IMR-90 (cell line): ENCODE measurements at regions not wholly inside any gene's neighbourhood (a gene's known extent, or its start where the extent isn't known, plus 50 kb on each side); places are given as distances from the start of the nearest gene placed in this dataset.

Experiments
- ATAC-seq: fragments of 200-7000 bp; cut with Tn5 transposase; 2 replicates; pipeline ENCODE4 v1.9.1; 2020; ENCODE audit warnings: low read depth, mild to moderate bottlenecking, moderate library complexity
- BruUV-seq: library from RNA; stranded (reverse); fragments of 400-500 nt; replicated peaks from 2 replicates; lab custom pipeline; 2021; lab: Mats Ljungman, UMichigan
- CTCF ChIA-PET: fragments of 300-600 bp; formaldehyde crosslinking; extraction: SDS; loops from one replicate; lab custom pipeline; 2021; ENCODE audit warnings: antibody characterized with exemption; lab: Yijun Ruan, JAX
- POLR2A ChIA-PET: fragments of 300-600 bp; sonication (Branson Sonifier 250); formaldehyde crosslinking; loops from one replicate; lab custom pipeline; 2022; ENCODE audit warnings: antibody characterized with exemption; ENCODE audit not compliant: unreplicated experiment; lab: Charles Lee
- DNase-seq: peaks from one replicate; pipeline ENCODE4 v3.0.0; 2013
- H2AFZ ChIP-seq: replicated peaks from 2 replicates; pipeline ENCODE3; 2013; ENCODE audit warnings: low read length, mild to moderate bottlenecking; ENCODE audit not compliant: poor library complexity
- H2AK5ac ChIP-seq: 2 replicates; pipeline ENCODE4 v1.6.1; 2013; ENCODE audit warnings: low read depth, low read length, inconsistent platforms
- H2AK9ac ChIP-seq: replicated peaks from 2 replicates; pipeline ENCODE3; 2013; ENCODE audit warnings: mild to moderate bottlenecking, low read depth, low read length, moderate library complexity; ENCODE audit not compliant: poor library complexity
- H2BK120ac ChIP-seq: 2 replicates; pipeline ENCODE4 v1.6.1; 2013; ENCODE audit warnings: low read depth, low read length, inconsistent platforms
- H2BK15ac ChIP-seq: 3 replicates; pipeline ENCODE4 v1.6.1; 2013; ENCODE audit warnings: low read depth, low read length, inconsistent platforms
- H2BK20ac ChIP-seq: 2 replicates; pipeline ENCODE4 v1.6.1; 2013; ENCODE audit warnings: low read depth, mild to moderate bottlenecking, inconsistent platforms, low read length, moderate library complexity
- H2BK5ac ChIP-seq: 2 replicates; pipeline ENCODE4 v1.6.1; 2013; ENCODE audit warnings: mild to moderate bottlenecking, low read depth, low read length, inconsistent platforms; ENCODE audit not compliant: poor library complexity, severe bottlenecking
- H3K14ac ChIP-seq: replicated peaks from 2 replicates; pipeline ENCODE4 v1.6.1; 2013; ENCODE audit warnings: low read depth, low read length, inconsistent platforms
- H3K18ac ChIP-seq: 2 replicates; pipeline ENCODE4 v1.6.1; 2013; ENCODE audit warnings: low read depth, low read length, control low read depth
- H3K23ac ChIP-seq: 2 replicates; pipeline ENCODE4 v1.6.1; 2013; ENCODE audit warnings: low read depth, low read length, inconsistent platforms
- H3K27ac ChIP-seq: 2 replicates; pipeline ENCODE4 v1.5.1; 2013; ENCODE audit warnings: mild to moderate bottlenecking, control low read depth, low read length; ENCODE audit not compliant: insufficient read depth
- H3K27me3 ChIP-seq: 2 replicates; pipeline ENCODE4 v1.6.1; 2013; ENCODE audit warnings: low read length; ENCODE audit not compliant: control insufficient read depth, insufficient read depth
- H3K36me3 ChIP-seq: 2 replicates; pipeline ENCODE4 v1.6.1; 2013; ENCODE audit warnings: low read length, mixed read lengths; ENCODE audit not compliant: control insufficient read depth, insufficient read depth
- H3K4ac ChIP-seq: 2 replicates; pipeline ENCODE4 v1.6.1; 2013; ENCODE audit warnings: low read depth, low read length, inconsistent platforms
- H3K4me1 ChIP-seq: 2 replicates; pipeline ENCODE4 v1.6.1; 2013; ENCODE audit warnings: low read length, mixed read lengths; ENCODE audit not compliant: control insufficient read depth, insufficient read depth
- H3K4me2 ChIP-seq: 2 replicates; pipeline ENCODE4 v1.6.1; 2013; ENCODE audit warnings: low read depth, mild to moderate bottlenecking, control low read depth, low read length, moderate library complexity
- H3K4me3 ChIP-seq: 2 replicates; pipeline ENCODE4 v1.5.1; 2013; ENCODE audit warnings: low read depth, mild to moderate bottlenecking, control low read depth, low read length, moderate library complexity; ENCODE audit not compliant: insufficient read depth
- H3K56ac ChIP-seq: 2 replicates; pipeline ENCODE4 v1.6.1; 2013; ENCODE audit warnings: low read length, inconsistent platforms; ENCODE audit not compliant: insufficient read depth; ENCODE audit errors: extremely low read depth
- H3K79me1 ChIP-seq, 2 experiments: 2 replicates each; pipeline ENCODE4 v1.6.1; 2013; ENCODE audit warnings: low read length in 2 of 2, inconsistent platforms in 1 of 2, low read depth in 1 of 2
- H3K9ac ChIP-seq: 2 replicates; pipeline ENCODE4 v1.6.1; 2013; ENCODE audit warnings: low read depth, low read length, control low read depth
- H3K9me1 ChIP-seq: 2 replicates; pipeline ENCODE4 v1.6.1; 2013; ENCODE audit warnings: low read length, inconsistent platforms; ENCODE audit not compliant: insufficient read depth
- H3K9me3 ChIP-seq: 2 replicates; pipeline ENCODE4 v1.6.1; 2013; ENCODE audit warnings: low read length; ENCODE audit not compliant: control insufficient read depth, insufficient read depth
- H4K20me1 ChIP-seq: 2 replicates; pipeline ENCODE4 v1.6.1; 2013; ENCODE audit warnings: low read length, inconsistent platforms; ENCODE audit not compliant: insufficient read depth
- H4K5ac ChIP-seq: 2 replicates; pipeline ENCODE4 v1.6.1; 2013; ENCODE audit warnings: mild to moderate bottlenecking, low read depth, low read length, control low read depth
- H4K8ac ChIP-seq, 2 experiments: 2 replicates each; pipeline ENCODE4 v1.6.1; 2013; ENCODE audit warnings: low read depth in 2 of 2, low read length in 2 of 2, control low read depth in 1 of 2, inconsistent platforms in 1 of 2
- H4K91ac ChIP-seq: 2 replicates; pipeline ENCODE4 v1.6.1; 2013; ENCODE audit warnings: low read depth, low read length, inconsistent platforms; ENCODE audit not compliant: insufficient read depth
- SMC3 ChIP-seq: fragments of 150-350 bp; IDR thresholded peaks from 2 replicates; pipeline ENCODE4 v1.6.1; 2016; ENCODE audit warnings: low read depth, mild to moderate bottlenecking, antibody characterized with exemption, low read length, moderate library complexity
- WGBS, 2 experiments: methylation state at CpG; one replicate each; pipeline versions ENCODE4 v1.1.5 to v1.1.7; 2013; ENCODE audit warnings: missing lambda C conversion rate in 2 of 2; ENCODE audit not compliant: insufficient read length in 1 of 2; ENCODE audit errors: extremely low coverage in 2 of 2; 5-methylcytosine and 5-hydroxymethylcytosine counted together
- dilution Hi-C: fragments of 300-500 bp; cut with HindIII; formaldehyde crosslinking; loops from one replicate; pipeline ENCODE4 v1.14.3; 2018; ENCODE audit warnings: low sequenced_read_pairs; ENCODE audit not compliant: unreplicated experiment
- in situ Hi-C: fragments of 300-500 bp; cut with MboI; formaldehyde crosslinking; loops from 3 replicates; pipeline ENCODE4 v1.14.3; 2019; ENCODE audit warnings: low sequenced_read_pairs, inconsistent platforms, mixed read lengths
- intact Hi-C: fragments of 100-400 bp; cut with micrococcal nuclease; formaldehyde crosslinking; loops from 2 replicates; pipeline ENCODE4 v1.10.0; 2022

DNA sequence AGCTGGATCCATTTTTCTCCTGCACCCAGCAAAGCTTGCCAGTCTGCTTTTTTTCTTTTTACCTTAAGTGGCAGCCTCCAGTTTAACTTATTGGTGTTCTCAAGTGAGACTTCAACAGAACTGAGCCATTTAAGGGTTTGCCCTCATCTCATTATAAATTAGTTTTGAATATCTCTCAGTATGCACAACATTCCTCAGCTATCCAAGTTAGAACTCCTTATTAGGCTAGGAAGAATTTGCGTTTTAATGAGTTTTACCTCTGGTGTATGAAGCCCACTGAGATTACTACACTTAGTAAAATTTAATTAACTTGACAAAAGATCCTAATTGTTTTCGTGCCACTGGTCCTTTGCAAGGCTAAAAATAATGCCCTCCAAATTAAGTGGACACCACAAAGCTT, 232.4 kb downstream of the CDH11 start:
- no peak overlapping the region for H2BK5ac ChIP-seq
- no peaks in the 10 kb centered on the region for H3K27me3 ChIP-seq
- WGBS, 2 experiments: no CpG with 5 or more reads among the region's 2 CpGs
- H3K36me3 ChIP-seq: no peaks in the 10 kb centered on the region
- H3K9me3 ChIP-seq: no peaks in the 10 kb centered on the region
- no peak overlapping the region for H4K8ac ChIP-seq
- no peak overlapping the region for H3K27ac ChIP-seq
- no peak overlapping the region for H3K18ac ChIP-seq
- no peak overlapping the region for H2BK20ac ChIP-seq
- ChIA-PET CTCF (no interaction called here), POLR2A (interaction anchor here (0.6 kb wide), 1 partner anchor 107 kb away, joined by 3 read pairs; no protein-coding TSS in a partner anchor)
- no peak overlapping the region for H3K9ac ChIP-seq
- no peak overlapping the region for H2AFZ ChIP-seq
- H3K14ac ChIP-seq: no peak overlapping the region
- no peak overlapping the region for H3K4ac ChIP-seq
- dilution Hi-C loops (no loop called here), intact Hi-C loops (no loop called here), in situ Hi-C loops (no loop called here)
- no peak overlapping the region for H3K56ac ChIP-seq
- no peak overlapping the region for H2AK5ac ChIP-seq
- H2BK120ac ChIP-seq: no peak overlapping the region
- no peaks in the 10 kb centered on the region for H4K20me1 ChIP-seq
- H3K23ac ChIP-seq: no peak overlapping the region
- no TSS peak for BruUV-seq
- H3K9me1 ChIP-seq: peaks cover 7% of the 10 kb centered on the region
- no peaks in the 10 kb centered on the region for H3K79me1 ChIP-seq
- H2BK15ac ChIP-seq: no peak overlapping the region
- H3K4me1 ChIP-seq: peaks cover 10% of the 10 kb centered on the region
- H4K91ac ChIP-seq: no peak overlapping the region
- H3K4me3 ChIP-seq: no peak overlapping the region
- TF ChIP-seq SMC3: no peak
- no peak for ATAC-seq
- no peak for DNase-seq
- no peak overlapping the region for H3K4me2 ChIP-seq
- no peak overlapping the region for H2AK9ac ChIP-seq
- no peak overlapping the region for H4K5ac ChIP-seq
